GM19025 (cell line): ENCODE measurements at regions not wholly inside any gene's neighbourhood (a gene's known extent, or its start where the extent isn't known, plus 50 kb on each side); places are given as distances from the start of the nearest gene placed in this dataset.
"Not testable (repeated sequence)": the region's sequence is repeated elsewhere in the genome, so short reads cannot be mapped to it uniquely, and the experiment has no call there.

Experiments
- ATAC-seq: cut with Tn5 transposase; IDR thresholded peaks from one replicate; pipeline ENCODE4 v1.9.1; 2021; ENCODE audit warnings: mild to moderate bottlenecking, low read depth, moderate library complexity; ENCODE audit not compliant: unreplicated experiment

DNA sequence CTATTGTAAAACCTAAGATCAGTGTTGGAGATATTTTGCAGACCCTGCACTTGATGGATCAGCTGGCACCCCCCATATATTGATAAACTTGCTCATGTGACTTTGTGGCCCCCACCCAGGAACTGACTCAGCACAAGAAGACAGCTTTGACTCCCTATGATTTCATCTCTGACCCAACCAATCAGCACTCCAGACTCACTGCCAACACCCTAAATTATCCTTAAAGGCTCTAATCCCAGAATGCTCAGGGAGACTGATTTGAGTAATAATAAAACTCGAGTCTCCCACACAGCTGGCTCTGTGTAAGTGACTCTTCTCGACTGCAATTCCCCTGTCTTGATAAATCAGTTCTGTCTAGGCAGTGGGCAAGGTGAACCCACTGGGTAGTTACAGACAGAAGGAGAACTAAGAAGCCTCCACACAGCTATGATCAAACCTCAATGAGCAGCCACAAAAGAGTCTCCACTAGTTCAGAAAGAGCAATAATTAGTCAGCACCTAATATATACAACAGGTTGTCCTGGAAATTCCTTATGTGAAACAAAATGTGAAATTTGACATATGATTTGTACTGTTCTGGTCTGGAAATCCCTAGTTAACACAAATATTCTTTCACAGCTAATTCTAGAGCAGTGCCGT, 52.2 kb downstream of the ACTL7B start:
- no peak for ATAC-seq

GRCh38 chr9:108802967-108803366, 52.8 kb downstream of the ACTL7B start:
- no peak for ATAC-seq

- ATAC-seq = no peak
These were observed 53.8 kb downstream of the ACTL7B start for GRCh38 chr9:108801949-108802348.

DNA sequence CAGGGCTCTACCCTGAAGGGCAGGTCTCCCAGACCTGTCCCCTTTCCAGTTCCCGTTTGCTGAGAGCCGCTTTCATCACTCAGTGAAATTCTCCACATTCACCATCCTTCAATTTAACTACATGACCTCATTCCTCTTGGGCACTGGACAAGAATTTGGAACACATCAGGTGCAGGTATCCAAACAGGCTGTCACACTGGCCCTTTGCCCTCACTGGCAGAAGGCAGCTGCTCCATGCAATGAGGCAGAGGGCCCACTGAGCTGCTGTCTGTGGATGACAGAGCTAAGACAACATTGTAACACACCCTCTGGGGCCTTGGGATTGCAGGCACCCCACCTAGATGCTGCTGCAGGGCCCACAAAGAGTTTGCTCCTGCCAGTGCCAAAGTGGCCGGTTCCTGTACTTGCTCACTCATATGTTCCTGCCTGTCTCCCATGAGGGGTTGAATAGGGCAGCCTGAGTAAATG, 55.1 kb downstream of the ACTL7B start:
- ATAC-seq = no peak

DNA sequence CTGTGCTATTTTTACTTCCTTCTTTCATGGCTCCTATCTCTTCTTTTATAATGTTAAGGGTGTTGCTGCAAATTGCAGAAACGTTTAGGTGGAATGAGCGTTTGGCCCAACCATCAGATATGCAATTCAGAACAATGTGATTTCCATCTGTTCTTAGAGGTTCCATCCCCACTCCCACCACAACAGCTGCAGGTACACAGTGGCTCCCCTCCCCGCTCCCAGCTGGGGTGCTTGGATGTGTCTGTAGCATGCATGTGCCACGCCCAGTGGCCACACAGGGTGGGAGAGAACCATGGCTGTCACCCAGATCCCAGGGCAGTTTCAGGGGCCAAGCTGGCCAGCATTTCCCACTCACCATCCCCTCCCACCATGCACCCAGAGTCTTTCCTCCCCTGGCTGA, 62.2 kb downstream of the ACTL7B start:
- no peak for ATAC-seq

DNA sequence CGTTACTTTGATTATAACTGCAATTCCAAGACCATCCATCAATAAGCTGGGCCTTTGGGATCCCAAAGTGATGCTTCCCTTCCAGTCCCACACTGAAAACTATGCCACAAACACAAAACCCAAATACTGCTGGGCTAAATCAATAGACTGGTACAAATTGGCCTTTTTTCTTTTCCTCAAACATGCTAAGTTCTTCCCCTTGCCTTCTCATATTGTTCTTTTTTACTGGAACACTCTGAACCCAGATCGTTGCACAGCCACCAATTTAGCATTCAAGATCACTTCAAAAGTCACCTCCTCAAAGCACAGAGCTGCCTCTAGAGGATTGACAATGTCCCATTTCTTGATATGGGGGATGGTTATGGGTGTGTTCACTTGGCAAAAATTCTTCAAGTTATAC, 66.0 kb downstream of the ACTL7B start:
- no peak for ATAC-seq

DNA sequence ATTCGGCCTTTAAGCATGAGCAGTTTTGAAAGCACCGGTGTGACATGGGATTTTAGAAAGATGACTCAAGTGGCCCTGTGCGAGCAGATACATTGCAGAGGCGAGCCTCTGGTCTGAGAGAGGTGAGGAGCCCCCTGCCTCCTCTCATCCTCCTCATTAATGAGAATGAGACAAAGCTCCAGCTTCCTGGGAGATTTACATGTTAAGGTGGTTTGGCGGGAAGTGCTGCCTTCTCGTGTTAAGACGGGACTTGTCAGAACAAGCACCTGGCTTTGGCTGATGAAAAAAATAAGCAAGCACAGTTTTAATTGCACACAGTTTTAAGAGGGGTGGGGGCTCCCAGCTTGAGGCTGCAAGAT, 68.1 kb downstream of the ACTL7B start:
- ATAC-seq = no peak

GRCh38 chr9:108786901-108787689, 68.7 kb downstream of the ACTL7B start:
- no peak for ATAC-seq

- no peak for ATAC-seq
These were observed 69.5 kb downstream of the ACTL7B start for GRCh38 chr9:108786322-108786721.

DNA sequence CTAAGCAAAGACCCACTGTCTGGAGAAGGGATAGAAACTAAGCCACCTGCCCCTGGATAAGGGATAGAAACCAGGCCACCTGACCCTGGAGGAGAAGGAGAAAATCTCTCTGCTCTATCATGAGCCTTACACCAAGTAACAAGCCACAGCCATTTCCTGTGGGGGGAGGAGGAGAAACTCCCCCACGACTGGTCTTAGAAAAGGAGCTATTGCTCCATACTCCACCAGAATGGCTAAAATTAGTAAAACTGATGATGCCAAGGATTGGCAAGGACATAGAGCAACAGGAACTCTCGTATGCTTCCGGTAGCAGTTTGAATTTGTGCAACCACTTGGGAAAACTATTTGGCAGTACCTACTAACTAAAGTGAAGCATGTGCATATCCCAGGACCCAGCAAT, 70.8 kb downstream of the ACTL7B start:
- no peak for ATAC-seq

- no peak for ATAC-seq
These were observed 71.9 kb downstream of the ACTL7B start for GRCh38 chr9:108783731-108784495.

DNA sequence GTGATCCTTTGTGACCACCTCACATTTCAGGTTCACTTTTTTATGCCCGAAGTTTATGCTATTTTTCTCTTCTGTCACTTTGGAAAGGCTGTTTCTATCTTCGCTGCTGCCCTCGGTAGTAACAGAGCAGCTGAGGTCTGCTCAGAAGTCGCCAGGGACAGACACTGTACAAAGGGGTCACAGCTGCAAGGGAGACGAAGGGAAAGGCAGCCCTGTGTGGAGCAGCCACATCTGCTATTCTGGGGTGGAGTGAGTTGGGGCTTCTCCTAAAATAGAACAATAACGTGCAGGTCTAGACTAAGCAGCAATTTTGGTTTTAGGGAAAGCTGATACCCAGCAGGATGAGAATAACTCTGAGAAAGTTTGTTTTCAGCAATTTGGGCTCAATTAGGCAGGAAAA, 72.5 kb downstream of the ACTL7B start:
- ATAC-seq = no peak

DNA sequence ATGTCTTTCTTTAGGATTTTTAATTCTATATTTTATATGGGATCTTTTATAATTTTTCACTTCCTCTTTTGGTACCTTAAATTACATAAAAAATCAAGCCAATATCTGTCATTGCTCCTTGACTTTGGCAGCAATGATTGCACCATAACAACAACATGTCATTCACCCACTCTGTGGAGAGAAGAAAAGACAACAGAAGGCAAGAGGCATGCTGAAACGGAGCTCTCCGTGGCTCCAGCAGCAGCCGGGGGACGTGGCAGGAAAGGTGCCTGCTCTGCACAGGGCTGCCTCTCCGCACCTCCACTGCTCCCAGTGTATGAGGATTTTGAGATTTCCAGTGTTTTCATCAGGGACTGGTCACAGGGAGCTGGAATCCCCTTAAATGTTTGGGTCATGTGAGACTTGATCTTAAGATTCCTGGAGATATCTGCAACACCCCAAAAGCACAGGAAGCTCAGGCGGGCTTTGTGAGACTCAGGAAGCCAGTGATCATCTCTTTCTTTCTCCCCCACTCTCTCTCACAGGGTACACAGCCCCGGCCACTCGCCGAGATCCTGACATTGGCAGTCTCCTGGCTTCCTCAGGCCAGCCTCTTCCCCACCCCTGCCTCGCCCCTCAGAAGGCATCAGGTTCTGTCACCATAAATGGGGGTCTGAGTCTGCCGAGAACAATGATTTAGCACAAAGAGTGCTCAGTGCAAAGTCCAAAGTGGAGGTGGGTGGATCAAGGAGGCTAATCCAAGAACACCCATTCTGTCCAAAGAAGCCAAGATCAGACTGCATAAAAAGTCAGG, 74.6 kb downstream of the ACTL7B start:
- ATAC-seq = no peak

- ATAC-seq = no peak
These were observed 76.0 kb downstream of the ACTL7B start for GRCh38 chr9:108779551-108780325.

GRCh38 chr9:108776920-108777639, 78.7 kb downstream of the ACTL7B start:
- no peak for ATAC-seq

GRCh38 chr9:108775901-108776306, 79.9 kb downstream of the ACTL7B start:
- no peak for ATAC-seq

GRCh38 chr9:108774088-108774487, 81.7 kb downstream of the ACTL7B start:
- not testable (repeated sequence) for ATAC-seq

GRCh38 chr9:108772301-108772894, 83.4 kb downstream of the ACTL7B start:
- no peak for ATAC-seq

DNA sequence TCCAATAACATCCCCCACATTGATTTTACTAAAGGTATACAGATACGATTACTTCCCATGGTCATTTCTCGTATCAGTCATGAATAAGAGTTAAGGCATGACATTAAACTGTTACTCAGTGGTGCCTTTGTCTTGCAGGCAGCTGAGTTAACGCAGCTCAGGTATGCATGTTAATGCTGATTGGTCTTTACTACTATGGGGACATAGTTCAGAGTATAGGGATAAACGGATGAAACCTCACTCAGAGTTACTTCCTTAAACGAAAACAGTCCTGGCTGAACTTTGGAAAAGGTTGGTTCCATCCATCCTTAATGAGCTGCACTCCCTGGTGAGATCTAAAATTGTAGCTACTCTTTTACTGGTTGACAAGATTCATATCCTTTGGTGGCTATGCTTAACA, 87.0 kb downstream of the ACTL7B start:
- ATAC-seq = no peak
